A673 (cell line): ENCODE measurements at regions not wholly inside any gene's neighbourhood (a gene's known extent, or its start where the extent isn't known, plus 50 kb on each side); places are given as distances from the start of the nearest gene placed in this dataset.

Experiments
- BruUV-seq: library from RNA; stranded (reverse); fragments of 400-500 nt; replicated peaks from 2 replicates; lab custom pipeline; 2021; lab: Mats Ljungman, UMichigan
- CTCF ChIA-PET: fragments of 300-600 bp; sonication (Branson Sonifier 250); formaldehyde crosslinking; loops from one replicate; lab custom pipeline; 2022; ENCODE audit warnings: antibody characterized with exemption; lab: Charles Lee
- POLR2A ChIA-PET: fragments of 300-600 bp; sonication (Branson Sonifier 250); formaldehyde crosslinking; loops from one replicate; lab custom pipeline; 2022; ENCODE audit warnings: antibody characterized with exemption; ENCODE audit not compliant: low non-redundant PET; lab: Charles Lee
- DNase-seq: peaks from one replicate; pipeline ENCODE4 v3.0.0-alpha.2; 2015; ENCODE audit warnings: low spot score
- H3K27ac ChIP-seq: fragments of 200-600 bp; sonication (generic); 2 replicates; pipeline ENCODE4 v1.5.1; 2016; ENCODE audit warnings: mixed run types, low read depth, mild to moderate bottlenecking, mixed read lengths, antibody characterized with exemption, low read length; ENCODE audit not compliant: poor library complexity, severe bottlenecking
- H3K27me3 ChIP-seq: fragments of 200-600 bp; sonication (generic); replicated peaks from 2 replicates; pipeline ENCODE4 v1.6.1; 2017; ENCODE audit warnings: mixed run types, low read depth, mild to moderate bottlenecking, mixed read lengths, antibody characterized with exemption, low read length; ENCODE audit not compliant: insufficient read depth, poor library complexity
- H3K36me3 ChIP-seq: fragments of 200-600 bp; sonication (generic); 2 replicates; pipeline ENCODE4 v1.6.1; 2016; ENCODE audit warnings: mixed run types, mild to moderate bottlenecking, mixed read lengths, antibody characterized with exemption, low read length; ENCODE audit not compliant: insufficient read depth, poor library complexity, severe bottlenecking
- H3K4me1 ChIP-seq: fragments of 200-600 bp; sonication (generic); 2 replicates; pipeline ENCODE4 v1.6.1; 2017; ENCODE audit warnings: mixed run types, mild to moderate bottlenecking, mixed read lengths, antibody characterized with exemption, low read length; ENCODE audit not compliant: insufficient read depth, poor library complexity, severe bottlenecking
- H3K4me3 ChIP-seq: fragments of 200-600 bp; sonication (generic); 2 replicates; pipeline ENCODE4 v1.5.1; 2016; ENCODE audit warnings: low read depth, mixed run types, mild to moderate bottlenecking, mixed read lengths, low read length; ENCODE audit not compliant: poor library complexity, severe bottlenecking
- H3K9me3 ChIP-seq: fragments of 200-600 bp; sonication (generic); 2 replicates; pipeline ENCODE4 v1.6.1; 2016; ENCODE audit warnings: mixed run types, low read depth, mild to moderate bottlenecking, mixed read lengths, antibody characterized with exemption, low read length; ENCODE audit not compliant: poor library complexity, severe bottlenecking
- EZH2 ChIP-seq: fragments of 200-600 bp; sonication (generic); IDR thresholded peaks from 2 replicates; pipeline ENCODE4 v1.6.1; 2017; ENCODE audit warnings: borderline replicate concordance, low read depth, mild to moderate bottlenecking, mixed read lengths, antibody characterized with exemption, low read length; ENCODE audit not compliant: poor library complexity, severe bottlenecking
- intact Hi-C: fragments of 100-400 bp; cut with micrococcal nuclease; formaldehyde crosslinking; loops from one replicate; pipeline ENCODE4 v1.10.0; 2022; ENCODE audit not compliant: unreplicated experiment
- TF ChIP-seq, protein P1 (sequence below): fragments of 300-800, 200-600 bp; sonication (generic); conservative IDR thresholded peaks from 2 replicates; pipeline ENCODE4 v1.5.1; 2017; ENCODE audit warnings: low read depth, mild to moderate bottlenecking, antibody characterized with exemption, low read length, moderate library complexity, mixed read lengths

DNA sequence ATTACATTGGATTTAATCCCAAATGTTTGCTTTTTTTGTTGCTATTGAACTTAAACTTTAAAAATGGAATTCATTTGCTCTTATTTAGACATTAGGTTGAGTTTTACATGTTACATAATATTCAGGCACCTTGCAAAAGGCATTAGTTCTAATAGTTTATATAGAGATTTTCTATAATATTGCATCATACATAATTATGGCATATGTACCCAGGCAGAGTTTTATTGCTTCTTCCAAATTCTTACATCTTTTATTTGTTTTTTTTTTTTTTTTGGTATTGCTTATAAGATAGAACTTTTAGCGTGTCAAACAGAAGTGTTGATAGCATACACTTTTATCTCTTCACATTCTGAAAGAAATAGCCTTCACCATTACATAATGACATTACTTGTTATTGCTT lies 487.7 kb downstream of the GABRG1 start:
- no peak for DNase-seq
- H3K9me3 ChIP-seq: no peaks in the 10 kb centered on the region
- H3K4me3 ChIP-seq: no peak overlapping the region
- ChIA-PET CTCF (no interaction called here), POLR2A (no interaction called here)
- H3K27ac ChIP-seq: no peak overlapping the region
- no peaks in the 10 kb centered on the region for H3K36me3 ChIP-seq
- BruUV-seq: no TSS peak
- no peaks in the 10 kb centered on the region for H3K4me1 ChIP-seq
- TF ChIP-seq, protein P1, sequence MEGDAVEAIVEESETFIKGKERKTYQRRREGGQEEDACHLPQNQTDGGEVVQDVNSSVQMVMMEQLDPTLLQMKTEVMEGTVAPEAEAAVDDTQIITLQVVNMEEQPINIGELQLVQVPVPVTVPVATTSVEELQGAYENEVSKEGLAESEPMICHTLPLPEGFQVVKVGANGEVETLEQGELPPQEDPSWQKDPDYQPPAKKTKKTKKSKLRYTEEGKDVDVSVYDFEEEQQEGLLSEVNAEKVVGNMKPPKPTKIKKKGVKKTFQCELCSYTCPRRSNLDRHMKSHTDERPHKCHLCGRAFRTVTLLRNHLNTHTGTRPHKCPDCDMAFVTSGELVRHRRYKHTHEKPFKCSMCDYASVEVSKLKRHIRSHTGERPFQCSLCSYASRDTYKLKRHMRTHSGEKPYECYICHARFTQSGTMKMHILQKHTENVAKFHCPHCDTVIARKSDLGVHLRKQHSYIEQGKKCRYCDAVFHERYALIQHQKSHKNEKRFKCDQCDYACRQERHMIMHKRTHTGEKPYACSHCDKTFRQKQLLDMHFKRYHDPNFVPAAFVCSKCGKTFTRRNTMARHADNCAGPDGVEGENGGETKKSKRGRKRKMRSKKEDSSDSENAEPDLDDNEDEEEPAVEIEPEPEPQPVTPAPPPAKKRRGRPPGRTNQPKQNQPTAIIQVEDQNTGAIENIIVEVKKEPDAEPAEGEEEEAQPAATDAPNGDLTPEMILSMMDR: no peak
- no peak for TF ChIP-seq EZH2
- intact Hi-C loops: no loop called here
- no peaks in the 10 kb centered on the region for H3K27me3 ChIP-seq

DNA sequence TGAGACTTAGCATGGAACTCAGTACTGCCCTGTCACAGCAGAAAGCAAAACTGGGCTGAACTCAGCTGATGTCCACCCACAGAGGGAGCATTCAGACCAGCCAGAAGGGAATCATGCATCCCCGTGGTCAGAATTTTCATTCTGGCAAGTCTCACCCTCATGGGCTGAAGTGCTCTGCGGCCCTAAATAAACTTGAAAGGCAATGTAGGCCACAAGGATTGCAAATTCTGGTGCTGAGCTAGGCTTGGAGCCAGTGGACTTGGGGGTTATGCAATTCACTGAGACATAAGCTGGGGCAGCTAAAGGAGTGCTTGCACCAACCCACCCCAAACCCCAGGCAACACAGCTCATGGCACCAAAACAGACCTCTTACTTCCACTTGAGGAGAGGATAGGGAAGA lies 494.1 kb downstream of the GABRG1 start:
- intact Hi-C loops: no loop called here
- Histone ChIP-seq H3K4me3 (no peak overlapping the region), H3K27me3 (no peaks in the 10 kb centered on the region), H3K36me3 (no peaks in the 10 kb centered on the region), H3K27ac (no peak overlapping the region), H3K9me3 (no peaks in the 10 kb centered on the region), H3K4me1 (no peaks in the 10 kb centered on the region)
- no peak for DNase-seq
- CTCF ChIA-PET: no interaction called here
- BruUV-seq: no TSS peak
- POLR2A ChIA-PET: no interaction called here
- TF ChIP-seq, protein P1: no peak
- TF ChIP-seq EZH2: no peak

DNA sequence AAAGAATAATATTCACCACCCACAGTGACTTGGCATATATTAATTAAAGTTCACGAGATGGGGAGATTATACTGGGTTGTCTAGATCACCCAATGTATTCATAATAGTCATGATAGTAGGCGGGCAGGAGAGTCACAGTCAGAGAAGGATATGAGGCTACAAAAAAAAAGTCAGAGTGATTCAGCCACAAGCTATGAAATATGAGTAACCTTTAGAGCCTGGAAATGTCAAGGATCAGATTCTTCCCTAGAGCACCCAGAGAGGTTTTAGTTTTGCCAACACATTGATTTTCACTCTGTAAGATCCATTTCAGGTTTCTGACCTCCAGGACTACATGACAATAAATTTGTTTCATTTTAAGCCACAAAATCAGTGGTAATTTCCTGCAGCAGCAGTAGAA lies 501.9 kb downstream of the GABRG1 start:
- Histone ChIP-seq H3K4me1 (no peaks in the 10 kb centered on the region), H3K27ac (no peak overlapping the region), H3K4me3 (no peak overlapping the region), H3K27me3 (no peaks in the 10 kb centered on the region), H3K36me3 (no peaks in the 10 kb centered on the region), H3K9me3 (no peaks in the 10 kb centered on the region)
- TF ChIP-seq, protein P1: no peak
- TF ChIP-seq EZH2: no peak
- no peak for DNase-seq
- ChIA-PET CTCF (no interaction called here), POLR2A (no interaction called here)
- intact Hi-C loops: no loop called here
- no TSS peak for BruUV-seq
